ENCODE measurements at regions not wholly inside any gene's neighbourhood (a gene's known extent, or its start where the extent isn't known, plus 50 kb on each side); places are given as distances from the start of the nearest gene placed in this dataset.

- no peaks in the 10 kb centered on the region for H3K36me3 ChIP-seq (ENCODE audit: low read depth, missing control alignments)
- no peak overlapping the region for H3K4me3 ChIP-seq
- H3K27me3 ChIP-seq, result no peaks in the 10 kb centered on the region
- H3K27ac ChIP-seq, result no peak overlapping the region
- no peaks in the 10 kb centered on the region for H3K4me1 ChIP-seq
- DNase-seq, result no peak
- H3K9me3 ChIP-seq, result no peaks in the 10 kb centered on the region
- intact Hi-C loops (cut with DNase I; ENCODE audit: low total_unique reads), result no loop called here
- 65 to 69% methylated on average over 2 of the region's 2 CpGs for WGBS, 2 donors
- TF ChIP-seq CTCF (IDR thresholded peaks at IDR 0.05), result no peak
- TF ChIP-seq POLR2A (IDR thresholded peaks at IDR 0.05), result no peak
Observed at GRCh38 chr10:30756151-30756550, 126.6 kb upstream of the LYZL2 start.

DNA sequence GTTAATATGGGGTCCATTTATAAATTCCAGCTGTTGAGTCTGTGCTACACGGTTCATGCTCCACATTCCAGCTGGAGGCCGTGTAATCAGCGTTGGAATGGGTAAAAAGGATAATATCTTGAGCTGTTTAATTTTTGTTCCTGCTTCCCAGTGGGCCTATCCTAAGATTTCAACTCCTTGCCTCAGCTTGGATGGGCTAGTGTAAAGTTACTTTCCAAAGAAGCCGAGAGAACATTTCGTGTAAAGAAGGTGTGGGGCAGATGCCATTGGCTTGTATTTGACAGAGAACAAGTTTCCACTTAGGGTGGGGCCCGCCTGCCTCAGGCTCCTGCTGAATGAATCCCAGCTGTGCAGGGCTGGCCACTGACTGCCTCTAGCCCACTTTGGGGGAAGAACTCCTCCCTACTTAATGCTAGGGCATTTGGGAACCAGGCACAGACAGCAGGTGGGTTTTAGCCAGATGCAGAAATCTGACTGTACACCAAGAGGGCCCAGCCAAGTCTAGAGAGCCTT, 125.9 kb upstream of the LYZL2 start:
- TF ChIP-seq POLR2A (IDR thresholded peaks at IDR 0.05), result no peak
- no peak for TF ChIP-seq CTCF (IDR thresholded peaks at IDR 0.05)
- DNase-seq, result no peak
- intact Hi-C loops (cut with DNase I; ENCODE audit: low total_unique reads), result no loop called here
- H3K4me1 ChIP-seq, result no peaks in the 10 kb centered on the region
- H3K36me3 ChIP-seq (ENCODE audit: low read depth, missing control alignments), result no peaks in the 10 kb centered on the region
- no peaks in the 10 kb centered on the region for H3K9me3 ChIP-seq
- H3K27ac ChIP-seq, result peak overlapping the region in 1 of 2 donors; percentile 30
- 56 to 57% methylated on average over 6 of the region's 6 CpGs for WGBS, 2 donors
- H3K4me3 ChIP-seq, result no peak overlapping the region
- H3K27me3 ChIP-seq, result no peaks in the 10 kb centered on the region

GRCh38 chr10:30752481-30752881, 122.9 kb upstream of the LYZL2 start:
- Histone ChIP-seq H3K36me3 (ENCODE audit: low read depth, missing control alignments) (no peaks in the 10 kb centered on the region), H3K4me1 (peaks cover 3% of the 10 kb centered on the region), H3K27ac (no peak overlapping the region), H3K9me3 (no peaks in the 10 kb centered on the region), H3K4me3 (no peak overlapping the region), H3K27me3 (no peaks in the 10 kb centered on the region)
- WGBS, 2 donors, result 80 to 97% methylated on average over 9 to 10 of the region's 10 CpGs
- intact Hi-C loops (cut with DNase I; ENCODE audit: low total_unique reads), result no loop called here
- no peak for TF ChIP-seq POLR2A (IDR thresholded peaks at IDR 0.05)
- no peak for TF ChIP-seq CTCF (IDR thresholded peaks at IDR 0.05)
- no peak for DNase-seq

DNA sequence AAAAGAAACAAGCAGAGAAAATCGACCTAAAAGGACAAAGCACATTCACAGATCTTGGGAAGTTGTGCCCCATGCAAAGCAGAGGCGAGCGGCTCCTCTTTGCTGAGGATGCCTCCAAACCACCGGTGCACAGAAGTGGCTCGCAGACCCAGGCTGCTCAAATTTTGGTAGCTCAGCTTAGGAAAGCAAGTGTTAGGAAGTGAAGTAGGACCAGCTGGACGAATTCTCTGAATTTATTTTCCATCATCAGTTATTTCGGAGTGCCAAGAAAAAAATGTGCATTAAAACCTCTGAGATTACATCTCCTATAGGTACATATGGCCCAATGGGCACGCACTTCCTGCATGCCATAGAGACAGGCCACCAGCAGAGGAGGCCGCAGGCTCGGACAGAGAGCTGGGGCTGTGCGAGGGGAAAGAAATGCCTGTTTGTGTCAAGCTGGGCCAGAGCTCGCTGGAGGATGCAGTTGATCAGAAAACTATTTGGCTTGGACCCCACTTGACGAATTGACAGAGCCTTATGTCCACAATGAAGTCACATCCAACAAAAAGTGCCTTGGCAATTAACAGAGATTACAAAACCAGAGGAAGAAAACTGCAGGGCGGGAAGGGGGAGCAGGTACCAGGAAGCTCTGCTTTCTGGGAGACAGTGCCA, 122.3 kb upstream of the LYZL2 start:
- DNase-seq, result no peak
- intact Hi-C loops (cut with DNase I; ENCODE audit: low total_unique reads), result no loop called here
- 66 to 91% methylated on average over 14 of the region's 14 CpGs for WGBS, 2 donors
- Histone ChIP-seq H3K36me3 (ENCODE audit: low read depth, missing control alignments) (no peaks in the 10 kb centered on the region), H3K9me3 (no peaks in the 10 kb centered on the region), H3K27ac (no peak overlapping the region), H3K27me3 (no peaks in the 10 kb centered on the region), H3K4me1 (peaks cover 3% of the 10 kb centered on the region), H3K4me3 (no peak overlapping the region)
- TF ChIP-seq CTCF (IDR thresholded peaks at IDR 0.05) (peak in 1 of 3 experiments; percentile 87), POLR2A (IDR thresholded peaks at IDR 0.05) (no peak)
